SH-SY5Y (cell line): ENCODE measurements at regions not wholly inside any gene's neighbourhood (a gene's known extent, or its start where the extent isn't known, plus 50 kb on each side); places are given as distances from the start of the nearest gene placed in this dataset.

Experiments
- GATA2 ChIP-seq: IDR thresholded peaks from 2 replicates; pipeline ENCODE4 v1.6.1; 2011; ENCODE audit warnings: mild to moderate bottlenecking, low read depth, low read length
- GATA3 ChIP-seq: IDR thresholded peaks from 2 replicates; pipeline ENCODE4 v1.6.1; 2011; ENCODE audit warnings: low read depth, mild to moderate bottlenecking, low read length, moderate library complexity

GRCh38 chr4:128758314-128758922 is 51.1 kb upstream of the JADE1 start:
- peak; percentile 73 for TF ChIP-seq GATA3
- peak; percentile 84 for TF ChIP-seq GATA2

DNA sequence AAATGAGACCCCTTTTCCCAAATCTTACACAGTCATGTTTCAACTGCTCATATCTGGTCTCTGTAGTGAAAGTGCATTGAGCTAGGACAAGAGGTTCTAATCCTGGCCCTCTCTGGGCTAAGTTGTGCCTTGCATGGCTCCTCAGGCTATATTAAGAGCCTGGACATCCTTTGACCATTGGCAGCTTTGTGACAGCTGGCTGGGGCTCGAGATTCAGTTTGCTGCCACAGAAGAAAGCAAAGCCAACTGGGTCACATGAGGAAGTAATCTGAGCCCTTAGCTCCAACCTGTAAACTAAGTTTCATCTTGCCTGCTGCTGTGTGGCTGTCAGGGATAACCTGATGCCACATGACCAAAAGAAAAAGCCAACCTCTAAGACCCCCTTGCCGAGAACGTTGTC is 51.8 kb upstream of the JADE1 start:
- TF ChIP-seq GATA2, result no peak
- TF ChIP-seq GATA3, result no peak

- TF ChIP-seq GATA3 (no peak), GATA2 (no peak)
Measured at GRCh38 chr4:128751354-128751753, 58.1 kb upstream of the JADE1 start.

- no peak for TF ChIP-seq GATA2
- TF ChIP-seq GATA3, result no peak
Measured at GRCh38 chr4:128737098-128737513, 72.4 kb upstream of the JADE1 start.

DNA sequence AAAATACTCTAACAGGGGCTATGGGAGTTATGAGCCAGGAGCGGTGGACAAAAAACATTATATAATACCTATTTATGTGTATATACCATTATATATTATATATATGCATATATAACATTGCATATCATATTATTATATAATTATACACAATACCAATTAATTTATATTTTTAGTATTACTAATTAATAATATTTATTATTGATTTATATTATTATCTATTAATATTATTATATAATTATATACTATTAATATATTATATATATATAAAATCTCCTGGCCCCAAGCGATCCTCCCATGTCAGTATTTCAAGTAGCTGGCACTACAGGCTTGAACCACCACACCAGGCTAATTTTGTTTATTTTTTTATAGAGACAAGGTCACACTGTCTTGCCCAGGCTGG is 73.8 kb upstream of the JADE1 start:
- TF ChIP-seq GATA3, result no peak
- no peak for TF ChIP-seq GATA2

DNA sequence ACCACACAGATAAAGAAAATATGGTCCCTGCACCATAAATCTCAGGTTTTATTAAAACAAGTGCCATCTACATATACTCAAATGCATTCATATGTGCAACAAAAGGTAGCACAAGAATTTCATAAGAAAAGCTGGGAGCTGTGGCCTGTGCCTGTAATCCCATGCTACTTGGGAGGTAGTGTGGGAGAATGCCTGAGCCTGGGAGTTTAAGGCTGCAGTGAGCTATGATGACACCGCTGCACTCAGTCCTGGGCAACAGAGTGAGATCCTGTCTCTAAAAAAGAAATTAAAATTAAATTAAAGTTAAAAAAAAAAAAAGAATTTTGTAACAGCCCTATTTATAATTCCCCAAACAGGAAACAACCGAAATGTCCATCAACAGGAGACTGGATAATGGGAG is 81.3 kb upstream of the JADE1 start:
- TF ChIP-seq GATA3 (no peak), GATA2 (no peak)

- TF ChIP-seq GATA2 (no peak), GATA3 (no peak)
Measured at GRCh38 chr4:128727658-128728057, 81.8 kb upstream of the JADE1 start.

- no peak for TF ChIP-seq GATA3
- TF ChIP-seq GATA2, result no peak
Measured at GRCh38 chr4:128725405-128726055, 84.0 kb upstream of the JADE1 start.

DNA sequence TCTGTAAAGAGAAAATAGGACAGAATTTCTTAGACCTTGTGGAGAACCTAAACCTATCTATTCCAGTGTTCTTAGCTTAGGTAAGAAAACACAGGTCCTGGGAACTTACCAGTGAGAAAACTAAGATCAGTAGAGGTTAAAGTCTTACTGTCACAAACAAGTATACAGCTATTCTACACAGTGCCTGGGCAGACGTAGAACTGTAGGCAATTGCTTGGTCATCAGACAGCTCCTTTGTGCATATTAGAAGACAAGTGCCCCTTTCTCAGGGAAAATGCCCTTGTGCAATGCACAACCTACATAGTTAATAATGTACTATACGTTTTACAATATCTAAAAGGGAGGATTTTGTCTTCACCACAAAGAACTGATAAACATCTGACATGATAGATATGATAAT is 86.6 kb upstream of the JADE1 start:
- no peak for TF ChIP-seq GATA2

GRCh38 chr4:128721896-128722295 is 87.6 kb upstream of the JADE1 start:
- TF ChIP-seq GATA3 (no peak), GATA2 (no peak)

DNA sequence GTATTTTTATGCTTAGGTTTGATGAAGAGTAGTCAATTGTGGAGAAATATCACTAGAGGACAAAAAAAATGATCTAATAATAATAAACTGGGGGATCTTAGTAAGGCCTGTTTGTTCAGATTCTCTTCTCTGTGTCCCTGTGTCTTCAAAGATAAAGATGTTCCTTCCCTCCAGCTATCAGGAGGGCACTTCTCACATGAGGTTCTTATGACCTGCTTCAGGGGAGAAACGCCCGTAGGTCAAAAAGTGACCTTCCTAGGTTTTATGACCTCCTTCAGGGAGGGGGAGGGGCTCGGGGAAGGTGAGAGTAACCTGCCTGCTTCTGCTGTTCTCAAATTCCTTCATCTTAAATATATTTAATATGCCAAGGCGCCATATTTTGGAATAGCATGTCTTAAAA is 89.2 kb upstream of the JADE1 start:
- no peak for TF ChIP-seq GATA2
- TF ChIP-seq GATA3, result no peak

GRCh38 chr4:128718768-128719167 is 90.7 kb upstream of the JADE1 start:
- TF ChIP-seq GATA2 (no peak), GATA3 (no peak)

GRCh38 chr4:128716338-128716737 is 93.2 kb upstream of the JADE1 start:
- TF ChIP-seq GATA3, result no peak
- TF ChIP-seq GATA2, result no peak

- no peak for TF ChIP-seq GATA3
- no peak for TF ChIP-seq GATA2
Measured at GRCh38 chr4:128715616-128716015, 93.9 kb upstream of the JADE1 start.

DNA sequence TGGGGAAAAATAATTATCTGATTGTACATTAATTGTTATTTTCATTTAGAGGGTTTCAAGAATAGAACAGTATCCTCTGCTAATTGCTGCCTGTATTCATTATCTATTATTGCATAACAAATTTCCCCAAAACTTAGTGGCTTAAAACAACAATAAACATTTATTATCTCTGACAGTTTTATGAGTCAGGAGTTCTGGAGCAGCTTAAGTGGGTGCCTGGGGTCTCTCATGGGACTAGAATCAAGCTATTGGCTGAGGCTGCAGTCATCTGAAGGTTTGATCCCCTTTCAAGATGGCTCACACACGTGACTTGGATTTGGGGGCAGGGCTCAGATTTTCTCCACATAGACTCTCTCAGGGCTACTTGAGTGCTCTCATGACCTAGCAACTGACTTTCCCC is 98.1 kb upstream of the JADE1 start:
- TF ChIP-seq GATA2, result no peak
- TF ChIP-seq GATA3, result no peak

GRCh38 chr4:128709268-128709667 is 100.2 kb upstream of the JADE1 start:
- TF ChIP-seq GATA3 (no peak), GATA2 (no peak)

GRCh38 chr4:128707864-128708263 is 101.6 kb upstream of the JADE1 start:
- TF ChIP-seq GATA3, result no peak
- TF ChIP-seq GATA2, result no peak
